ENCODE measurements at regions not wholly inside any gene's neighbourhood (a gene's known extent, or its start where the extent isn't known, plus 50 kb on each side); places are given as distances from the start of the nearest gene placed in this dataset.

GRCh38 chr2:220893411-220893810, 678.7 kb downstream of the EPHA4 start:
- Histone ChIP-seq H3K4me2 (ENCODE audit: insufficient read depth, low read length) (no peak overlapping the region), H3K4me3 (no peak overlapping the region), H3K4me1 (replicated peaks in 1 of 2; ENCODE audit: control insufficient read depth in 2 of 2, insufficient read depth in 2 of 2, low read length in 2 of 2) (no peaks in the 10 kb centered on the region), H3K9ac (ENCODE audit: insufficient read depth in 1 of 2, low read depth in 2 of 2, low read length in 2 of 2) (no peak overlapping the region), H3K27me3 (ENCODE audit: control insufficient read depth in 2 of 2, insufficient read depth in 2 of 2, low read length in 2 of 2) (no peaks in the 10 kb centered on the region), H2AFZ (ENCODE audit: low read depth, low read length) (no peak overlapping the region), H3K27ac (ENCODE audit: extremely low read depth, low read depth, low read length) (no peak overlapping the region), H3K9me1 (ENCODE audit: control insufficient read depth, insufficient read depth, low read length) (no peaks in the 10 kb centered on the region), H4K20me1 (replicated peaks; ENCODE audit: control insufficient read depth, insufficient read depth, low read length) (no peaks in the 10 kb centered on the region), H3K36me3 (ENCODE audit: control insufficient read depth, insufficient read depth, low read length) (no peaks in the 10 kb centered on the region), H3K9me3 (replicated peaks; ENCODE audit: control insufficient read depth, insufficient read depth, low read depth, low read length) (no peaks in the 10 kb centered on the region), H3K79me2 (ENCODE audit: control insufficient read depth, insufficient read depth, low read length) (no peaks in the 10 kb centered on the region)
- TF ChIP-seq ZNF507 (tag; conservative IDR thresholded peaks at IDR 0.05) (no peak), ELK1 (CRISPR knock-in tag; IDR thresholded peaks at IDR 0.05) (no peak), ILF3 (IDR thresholded peaks at IDR 0.05; ENCODE audit: borderline replicate concordance) (no peak), E2F1 (CRISPR knock-in tag; IDR thresholded peaks at IDR 0.05) (no peak), GATAD2B (IDR thresholded peaks at IDR 0.05; ENCODE audit: borderline replicate concordance) (no peak)
- WGBS (ENCODE audit: insufficient coverage, low coverage, missing lambda C conversion rate): 0% methylated on average over 2 of the region's 2 CpGs
- ChIA-PET CTCF (ENCODE audit: low intra/inter-chr PET ratio) (no interaction called here), POLR2A (no interaction called here)
- DNase-seq (ENCODE audit: extremely low read depth in 1 of 4, low spot score in 3 of 4): no peak
- in situ Hi-C loops (cut with MboI) (no loop called here), intact Hi-C loops (cut with micrococcal nuclease) (no loop called here)
- no TSS peak for BruUV-seq (replicated peaks)
- FAIRE-seq: no peak
- ATAC-seq: no peak

Data from K562 (cell line).